HG03196 (cell line): ENCODE measurements at regions not wholly inside any gene's neighbourhood (a gene's known extent, or its start where the extent isn't known, plus 50 kb on each side); places are given as distances from the start of the nearest gene placed in this dataset.

ENCODE experiments used
- ATAC-seq: cut with Tn5 transposase; IDR thresholded peaks from one replicate; pipeline ENCODE4 v1.9.1; 2021; ENCODE audit not compliant: unreplicated experiment

- ATAC-seq: no peak
Observed at GRCh38 chr2:226531061-226531810, 268.4 kb downstream of the IRS1 start.

- no peak for ATAC-seq
Observed at GRCh38 chr2:226529556-226529955, 270.1 kb downstream of the IRS1 start.

DNA sequence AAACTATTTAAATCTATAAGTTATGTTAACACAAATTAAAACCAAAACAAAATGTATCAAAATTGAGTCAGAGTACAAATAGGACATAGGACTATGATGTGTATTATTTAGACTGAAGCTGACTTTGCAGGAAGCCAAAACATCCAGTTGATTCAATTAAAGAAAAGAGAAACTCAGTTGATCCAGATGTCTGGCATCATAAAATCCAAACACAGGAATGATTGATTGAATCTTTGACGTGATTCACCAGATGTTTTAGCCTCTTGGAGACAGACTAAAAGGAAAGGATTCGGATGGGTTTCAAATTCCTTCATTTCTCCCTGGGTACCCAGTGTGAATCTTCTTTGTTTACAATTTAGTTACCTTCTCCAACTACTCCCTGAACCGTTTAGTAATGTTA is 272.9 kb downstream of the IRS1 start:
- ATAC-seq: no peak

DNA sequence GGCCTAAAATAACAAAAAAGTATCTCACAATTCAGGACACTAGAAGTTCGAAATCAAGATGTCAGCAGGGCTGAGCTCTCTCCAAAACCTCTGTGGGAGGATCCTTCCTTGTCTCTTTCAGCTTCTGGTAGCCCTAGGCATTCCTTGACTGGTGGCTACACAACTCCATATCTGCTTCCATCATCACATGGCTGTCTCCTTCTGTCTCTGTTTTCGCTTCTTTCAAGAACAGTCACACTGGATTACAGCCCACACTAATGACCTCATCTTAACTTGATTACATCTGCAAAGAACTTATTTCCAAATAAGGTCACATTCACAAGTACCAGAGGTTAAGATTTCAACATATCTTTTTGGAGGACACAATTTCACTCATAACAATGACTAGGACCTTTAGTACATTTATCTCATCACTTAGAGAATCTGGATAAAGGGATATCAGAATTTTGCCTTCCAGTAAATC is 275.2 kb downstream of the IRS1 start:
- no peak for ATAC-seq

DNA sequence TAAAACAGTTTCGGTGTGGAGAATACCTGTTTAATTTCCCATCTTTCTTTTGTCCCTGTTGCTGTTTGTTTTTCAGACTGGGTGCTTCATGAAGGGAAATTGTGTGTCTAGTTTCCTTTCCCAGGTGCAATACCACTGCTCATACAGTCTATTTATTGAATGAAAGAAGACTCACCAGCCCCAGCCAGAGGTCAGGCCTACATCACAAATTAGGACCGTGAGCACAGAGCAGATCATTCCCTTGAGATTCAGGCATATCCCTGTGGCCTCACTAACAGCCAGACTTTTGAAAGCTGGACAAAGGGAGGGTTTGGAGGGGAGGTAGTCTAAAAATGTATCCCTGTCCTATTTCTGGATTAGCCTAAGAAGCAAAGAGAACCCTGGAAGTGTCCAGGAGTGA is 278.9 kb downstream of the IRS1 start:
- ATAC-seq: no peak

GRCh38 chr2:226515344-226516055 is 284.1 kb downstream of the IRS1 start:
- no peak for ATAC-seq

GRCh38 chr2:226514895-226515294 is 284.7 kb downstream of the IRS1 start:
- no peak for ATAC-seq

DNA sequence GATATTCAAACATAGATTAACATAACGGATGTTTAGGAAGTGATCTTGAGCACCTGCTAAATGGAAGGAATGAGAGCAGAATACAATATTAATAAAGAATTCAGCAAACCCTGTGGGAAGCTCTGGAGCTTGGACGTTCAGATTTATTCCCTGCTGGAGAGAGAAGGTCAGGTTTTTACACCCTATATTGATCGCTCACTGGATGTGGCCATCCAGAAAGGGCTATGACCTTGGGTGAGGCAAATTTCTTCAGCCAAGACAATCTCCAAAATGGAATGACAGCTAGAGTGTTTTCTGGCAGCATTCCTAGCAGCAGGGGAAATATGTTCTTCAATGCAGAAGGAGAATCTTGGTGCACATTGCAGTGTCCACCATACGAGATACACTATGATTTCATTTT is 288.3 kb downstream of the IRS1 start:
- no peak for ATAC-seq

DNA sequence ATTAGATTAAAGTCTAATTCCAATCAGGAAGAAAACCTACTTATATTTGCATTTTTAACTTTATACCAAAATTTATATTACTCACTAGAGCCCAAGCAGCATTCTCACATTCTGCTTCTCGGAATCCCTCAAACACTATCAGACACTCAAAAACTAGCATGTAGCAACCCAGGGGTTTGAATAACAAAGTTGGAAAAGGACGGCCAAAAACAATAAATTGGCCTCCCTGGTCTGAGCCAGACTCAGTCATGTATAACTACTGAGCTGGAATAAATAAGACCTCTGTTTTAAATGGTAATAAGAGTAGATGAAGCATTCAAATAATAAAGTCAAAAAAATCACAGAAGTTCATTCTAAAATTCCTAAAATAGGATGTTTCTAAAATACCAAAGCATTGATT is 290.9 kb downstream of the IRS1 start:
- no peak for ATAC-seq

DNA sequence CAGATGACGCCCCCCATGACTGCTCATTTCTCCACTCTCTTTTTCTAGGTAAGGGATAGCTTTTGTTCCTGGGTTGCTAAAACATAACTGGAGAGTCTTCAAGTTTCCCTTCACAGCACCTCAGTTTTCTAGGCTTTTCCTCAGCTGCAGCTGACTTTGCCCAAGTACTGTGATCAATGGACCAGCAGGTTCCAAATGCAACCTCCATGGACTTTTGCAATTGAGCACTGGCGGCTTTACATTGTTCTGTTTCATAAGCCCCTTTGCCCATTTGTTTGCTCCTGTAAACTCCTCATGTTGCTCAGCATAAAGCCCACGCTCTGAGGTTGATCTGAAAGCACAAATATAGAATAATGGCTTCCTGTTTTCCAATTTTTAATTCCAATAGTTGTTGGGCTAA is 291.6 kb downstream of the IRS1 start:
- ATAC-seq: no peak

GRCh38 chr2:226497146-226497909 is 302.3 kb downstream of the IRS1 start:
- ATAC-seq: no peak

DNA sequence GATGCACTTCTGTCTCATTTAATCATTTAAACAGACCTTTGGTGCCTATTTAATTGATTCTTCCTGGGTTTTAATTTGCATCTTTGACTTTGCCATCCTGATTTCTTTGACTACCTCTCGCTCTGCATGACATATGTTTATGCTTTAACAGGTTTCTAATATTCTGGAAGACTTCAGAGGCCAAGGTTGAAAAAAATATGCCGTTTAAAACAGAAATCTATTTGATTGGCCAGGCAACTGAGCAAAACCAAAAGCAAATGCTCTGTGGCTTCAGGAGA is 303.4 kb downstream of the IRS1 start:
- ATAC-seq: no peak

GRCh38 chr2:226495466-226496272 is 304.0 kb downstream of the IRS1 start:
- no peak for ATAC-seq

DNA sequence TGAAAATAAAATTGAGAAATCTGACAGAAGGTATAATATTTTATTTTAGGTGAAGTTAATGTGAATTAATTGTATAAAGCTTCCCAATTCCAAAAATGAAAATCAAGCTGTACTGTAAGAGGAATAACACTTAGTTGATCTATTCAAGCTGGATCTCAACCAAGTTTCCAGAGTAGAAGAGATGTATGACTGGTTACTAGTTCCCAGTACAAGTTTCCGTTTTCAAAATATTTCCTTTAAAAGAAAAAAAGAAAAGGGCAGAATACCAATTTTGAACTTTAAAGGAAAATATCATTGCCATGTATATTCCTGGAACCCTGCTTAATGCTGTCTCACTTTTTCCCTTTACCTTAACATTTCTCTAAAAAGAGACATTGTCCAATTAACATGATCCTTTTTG is 308.5 kb downstream of the IRS1 start:
- no peak for ATAC-seq

GRCh38 chr2:226489775-226490541 is 309.7 kb downstream of the IRS1 start:
- no peak for ATAC-seq

GRCh38 chr2:226488034-226488433 is 311.6 kb downstream of the IRS1 start:
- ATAC-seq: no peak

- ATAC-seq: no peak
Observed at GRCh38 chr2:226487573-226487972, 312.0 kb downstream of the IRS1 start.

- ATAC-seq: no peak
Observed at GRCh38 chr2:226483745-226484619, 315.6 kb downstream of the IRS1 start.

- no peak for ATAC-seq
Observed at GRCh38 chr2:226483143-226483542, 316.5 kb downstream of the IRS1 start.
